Heart left ventricle (tissue), 13 donors: ENCODE measurements at regions not wholly inside any gene's neighbourhood (a gene's known extent, or its start where the extent isn't known, plus 50 kb on each side); places are given as distances from the start of the nearest gene placed in this dataset.

Experiments
- POLR2A ChIP-seq, 2 donors: fragments of 450-650 bp; IDR thresholded peaks; one replicate each; pipeline ENCODE4 v1.6.1; 2017; ENCODE audit warnings: antibody characterized with exemption in 2 of 2, mild to moderate bottlenecking in 2 of 2, moderate library complexity in 2 of 2
- TF ChIP-seq, protein P1 (sequence below), 12 donors: fragments of 200-600 bp; sonication (generic) in 4 of 12; IDR thresholded peaks; one replicate each; pipeline versions ENCODE4 v1.5.0 to v1.8.0; 2018 to 2022; ENCODE audit warnings: antibody characterized with exemption in 12 of 12, mild to moderate bottlenecking in 5 of 12
- donor health status: ischemic (EF 13 %, LVEDD 7.1; RV severe dilation, severe dysfunction).
- donor health status: DM: no; HTN: yes; CAD: no.
- donor health status: DM: no; HTN: no; CAD: no.
- donor health status: ischemic (EF 25% LVEDD 6.9; RV normal size, moderate dysfunction).
- donor health status: ischemic (EF 25% LVEDD 5.7; RV mildly dilated, moderate dysfunction).
- donor health status: ischemic (EF 35%, LVEDD 5.7; RV mildly dilated, moderate dysfunction).
- donor health status: nonischemic (EF 11% LVEDD 7.7; RV severe dilation, severe dysfunction).
- donor health status: DM: yes; HTN: yes; CAD: no.
- donor health status: PGD.
- donor health status: ischemic (EF 29% LVEDD 5.4; RV normal size, mild dysfunction).
- donor health status: nonischemic (EF 23%, LVEDD 6.1; RV moderate dilation, normal function).

- TF ChIP-seq, protein P1, sequence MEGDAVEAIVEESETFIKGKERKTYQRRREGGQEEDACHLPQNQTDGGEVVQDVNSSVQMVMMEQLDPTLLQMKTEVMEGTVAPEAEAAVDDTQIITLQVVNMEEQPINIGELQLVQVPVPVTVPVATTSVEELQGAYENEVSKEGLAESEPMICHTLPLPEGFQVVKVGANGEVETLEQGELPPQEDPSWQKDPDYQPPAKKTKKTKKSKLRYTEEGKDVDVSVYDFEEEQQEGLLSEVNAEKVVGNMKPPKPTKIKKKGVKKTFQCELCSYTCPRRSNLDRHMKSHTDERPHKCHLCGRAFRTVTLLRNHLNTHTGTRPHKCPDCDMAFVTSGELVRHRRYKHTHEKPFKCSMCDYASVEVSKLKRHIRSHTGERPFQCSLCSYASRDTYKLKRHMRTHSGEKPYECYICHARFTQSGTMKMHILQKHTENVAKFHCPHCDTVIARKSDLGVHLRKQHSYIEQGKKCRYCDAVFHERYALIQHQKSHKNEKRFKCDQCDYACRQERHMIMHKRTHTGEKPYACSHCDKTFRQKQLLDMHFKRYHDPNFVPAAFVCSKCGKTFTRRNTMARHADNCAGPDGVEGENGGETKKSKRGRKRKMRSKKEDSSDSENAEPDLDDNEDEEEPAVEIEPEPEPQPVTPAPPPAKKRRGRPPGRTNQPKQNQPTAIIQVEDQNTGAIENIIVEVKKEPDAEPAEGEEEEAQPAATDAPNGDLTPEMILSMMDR (IDR thresholded peaks at IDR 0.05): no peak
- no peak for TF ChIP-seq POLR2A (IDR thresholded peaks at IDR 0.05)
Observed at GRCh38 chrX:28085653-28086052, 104.4 kb upstream of the DCAF8L1 start.
